Iris pigment epithelial cell (primary cell): ENCODE measurements at regions not wholly inside any gene's neighbourhood (a gene's known extent, or its start where the extent isn't known, plus 50 kb on each side); places are given as distances from the start of the nearest gene placed in this dataset.

Source experiments
- DNase-seq: peaks from one replicate; pipeline ENCODE4 v3.0.0-alpha.2; 2011; ENCODE audit warnings: low read depth

DNA sequence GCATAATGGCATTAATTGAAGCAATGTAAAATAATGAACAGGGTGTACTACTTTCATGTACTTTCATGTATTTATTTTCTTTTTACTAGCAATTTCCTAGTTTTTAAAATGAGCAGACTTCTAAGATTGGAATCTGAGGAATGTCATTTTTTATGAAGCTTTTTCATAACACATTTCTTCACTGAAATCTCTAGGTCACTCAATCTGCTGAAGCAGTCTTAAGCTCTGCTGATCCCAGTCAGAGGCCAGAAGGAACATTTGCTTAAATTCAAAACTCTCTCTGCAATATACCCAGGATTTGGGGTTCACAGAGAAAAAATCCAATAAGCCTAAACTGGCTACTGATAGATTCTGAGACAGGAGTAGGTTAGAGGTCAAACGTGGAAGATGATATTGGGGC, 73.6 kb upstream of the CNTN1 start:
- DNase-seq, result peak; percentile 36

DNA sequence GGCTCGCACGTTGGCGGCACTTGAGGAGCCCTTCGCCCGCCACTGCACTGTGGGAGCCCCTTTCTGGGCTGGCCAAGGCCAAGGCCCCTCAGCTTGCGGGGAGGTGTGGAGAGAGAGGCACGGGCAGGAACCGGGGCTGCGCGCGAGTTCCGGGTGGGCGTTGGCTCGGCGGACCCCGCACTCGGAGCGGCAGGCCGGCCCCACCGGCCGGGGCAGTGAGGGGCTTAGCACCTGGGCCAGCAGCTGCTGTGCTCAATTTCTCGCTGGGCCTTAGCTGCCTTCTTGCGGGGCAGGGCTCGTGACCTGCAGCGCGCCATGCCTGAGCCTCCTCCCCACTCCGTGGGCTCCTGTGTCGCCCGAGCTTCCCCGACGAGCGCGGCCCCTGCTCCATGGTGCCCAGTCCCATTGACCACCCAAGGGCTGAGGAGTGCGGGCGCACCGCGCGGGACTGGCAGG, 71.6 kb upstream of the CNTN1 start:
- no peak for DNase-seq

GRCh38 chr12:40622246-40622838, 69.9 kb upstream of the CNTN1 start:
- peak; percentile 60 for DNase-seq

GRCh38 chr12:40632171-40632570, 60.1 kb upstream of the CNTN1 start:
- no peak for DNase-seq

DNA sequence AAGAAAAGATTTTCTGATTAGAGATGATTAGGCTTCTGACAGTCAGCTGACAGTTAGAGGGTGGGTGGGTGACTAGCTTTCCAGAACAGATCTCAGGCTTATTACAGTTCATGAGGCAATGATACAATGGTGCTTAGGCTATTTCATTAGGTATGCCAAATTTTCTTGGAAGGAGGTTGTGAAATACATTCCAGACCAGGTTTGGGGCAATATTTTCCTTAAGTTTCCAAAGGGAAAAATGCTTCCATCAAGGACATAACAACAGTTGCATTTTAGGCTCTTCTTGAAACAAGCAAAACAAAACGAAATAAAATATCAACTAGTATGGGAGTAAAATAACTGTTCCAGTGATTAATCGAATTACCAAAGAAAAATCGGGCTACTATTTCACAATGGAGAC, 59.3 kb upstream of the CNTN1 start:
- no peak for DNase-seq

GRCh38 chr12:40634517-40635131, 57.6 kb upstream of the CNTN1 start:
- no peak for DNase-seq

DNA sequence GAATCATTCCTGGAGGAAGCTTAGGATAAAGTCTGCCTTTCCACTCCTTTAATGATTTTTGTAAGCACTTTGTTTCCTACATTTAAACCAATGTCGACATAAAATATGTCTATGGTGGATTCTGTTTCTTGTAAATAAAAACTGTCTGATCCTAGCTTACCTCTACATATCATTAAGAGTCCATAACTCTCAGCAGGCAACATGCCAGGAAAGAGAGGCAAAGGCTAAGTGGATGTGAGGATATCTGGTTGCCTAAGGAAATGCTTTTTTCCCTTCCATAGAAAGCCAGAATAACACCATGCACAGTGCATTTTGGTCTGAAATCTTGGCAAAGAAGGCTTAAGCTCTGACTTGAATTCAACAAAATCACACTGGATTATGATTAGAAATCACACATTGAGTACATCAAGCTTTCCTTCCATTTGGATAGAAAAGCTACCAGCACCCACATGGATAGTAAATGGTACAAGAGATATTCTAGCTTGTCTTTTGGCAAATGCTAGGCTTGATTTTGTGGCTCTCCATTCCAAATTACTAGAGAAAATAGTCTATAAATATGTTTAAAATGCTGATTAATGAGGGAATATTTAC, 57.0 kb upstream of the CNTN1 start:
- no peak for DNase-seq
